Muscle of back (tissue), 3 donors: ENCODE measurements at regions not wholly inside any gene's neighbourhood (a gene's known extent, or its start where the extent isn't known, plus 50 kb on each side); places are given as distances from the start of the nearest gene placed in this dataset.

Experiments used
- DNase-seq, 3 donors: peaks; one replicate each; pipeline versions ENCODE4 v3.0.0 to v3.0.0-alpha.2; 2013

- no peak for DNase-seq
Observed at GRCh38 chr12:24143928-24144327, 194.5 kb upstream of the SOX5 start.

- peak in 1 of 3 donors; percentile 6 for DNase-seq
Observed at GRCh38 chr12:24139035-24139434, 189.6 kb upstream of the SOX5 start.

GRCh38 chr12:24138041-24138440 lies 188.6 kb upstream of the SOX5 start:
- peak in 1 of 3 donors; percentile 4 for DNase-seq

- DNase-seq: no peak
Observed at GRCh38 chr12:24135158-24135850, 185.8 kb upstream of the SOX5 start.

GRCh38 chr12:24134092-24134491 lies 184.6 kb upstream of the SOX5 start:
- DNase-seq: no peak

- DNase-seq: no peak
Observed at GRCh38 chr12:24133384-24133783, 183.9 kb upstream of the SOX5 start.

- DNase-seq: no peak
Observed at GRCh38 chr12:24127919-24128721, 178.7 kb upstream of the SOX5 start.

GRCh38 chr12:24125280-24125679 lies 175.8 kb upstream of the SOX5 start:
- no peak for DNase-seq

- no peak for DNase-seq
Observed at GRCh38 chr12:24121911-24122310, 172.4 kb upstream of the SOX5 start.

GRCh38 chr12:24118668-24119067 lies 169.2 kb upstream of the SOX5 start:
- peak in 2 of 3 donors; percentile 1 to 5 for DNase-seq

- no peak for DNase-seq
Observed at GRCh38 chr12:24116548-24116947, 167.1 kb upstream of the SOX5 start.

- DNase-seq: no peak
Observed at GRCh38 chr12:24113701-24114100, 164.2 kb upstream of the SOX5 start.

- DNase-seq: peak in 1 of 3 donors; percentile 7
Observed at GRCh38 chr12:24111616-24112015, 162.1 kb upstream of the SOX5 start.

GRCh38 chr12:24111086-24111485 lies 161.6 kb upstream of the SOX5 start:
- DNase-seq: peak in 1 of 3 donors; percentile 10

GRCh38 chr12:24109381-24110039 lies 160.0 kb upstream of the SOX5 start:
- peak in 1 of 3 donors; percentile 2 for DNase-seq

- no peak for DNase-seq
Observed at GRCh38 chr12:24102676-24103075, 153.2 kb upstream of the SOX5 start.

GRCh38 chr12:24099576-24099975 lies 150.1 kb upstream of the SOX5 start:
- no peak for DNase-seq

GRCh38 chr12:24095245-24095644 lies 145.8 kb upstream of the SOX5 start:
- DNase-seq: no peak

- DNase-seq: no peak
Observed at GRCh38 chr12:24089510-24089890, 140.0 kb upstream of the SOX5 start.

- DNase-seq: no peak
Observed at GRCh38 chr12:24088751-24089509, 139.5 kb upstream of the SOX5 start.

GRCh38 chr12:24087294-24087693 lies 137.8 kb upstream of the SOX5 start:
- no peak for DNase-seq

GRCh38 chr12:24084800-24085199 lies 135.3 kb upstream of the SOX5 start:
- DNase-seq: no peak
